ENCODE measurements at regions not wholly inside any gene's neighbourhood (a gene's known extent, or its start where the extent isn't known, plus 50 kb on each side); places are given as distances from the start of the nearest gene placed in this dataset.

- TF ChIP-seq REST (IDR thresholded peaks at IDR 0.05; ENCODE audit: insufficient read depth in 1 of 2, low read depth in 2 of 2, low read length in 2 of 2) (no peak), POLR2AphosphoS5 (IDR thresholded peaks at IDR 0.05; ENCODE audit: low read depth, low read length) (no peak), FOXP2 (optimal IDR thresholded peaks at IDR 0.05; ENCODE audit: borderline replicate concordance, extremely low read depth, extremely low read length, insufficient read depth) (no peak), TAF1 (IDR thresholded peaks at IDR 0.05; ENCODE audit: borderline replicate concordance, insufficient read depth, low read length) (no peak), SIN3A (IDR thresholded peaks at IDR 0.05; ENCODE audit: borderline replicate concordance, insufficient read depth, low read length) (no peak)
Measured at GRCh38 chr1:208570362-208570761, 326.2 kb upstream of the PLXNA2 start.

DNA sequence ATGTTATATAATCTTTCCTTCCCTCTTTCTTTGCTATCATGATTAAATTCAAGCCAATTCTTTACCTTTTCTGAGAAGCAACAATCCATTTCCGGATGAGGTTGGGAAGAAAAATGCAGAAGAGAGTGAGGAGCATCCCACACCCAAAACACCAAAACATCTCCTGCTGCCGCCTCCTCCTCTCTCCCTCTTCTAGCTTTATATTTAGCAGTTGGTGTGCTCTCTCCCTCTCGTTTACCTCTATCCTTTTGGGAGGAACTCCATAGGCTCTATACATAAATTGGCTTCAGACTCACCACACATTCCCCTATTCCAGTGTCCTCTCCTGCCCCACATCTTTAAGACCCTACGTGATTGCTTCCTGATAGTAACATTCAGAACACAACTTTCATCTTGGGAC is 332.2 kb upstream of the PLXNA2 start:
- TF ChIP-seq REST (IDR thresholded peaks at IDR 0.05; ENCODE audit: insufficient read depth in 1 of 2, low read depth in 2 of 2, low read length in 2 of 2) (no peak), TAF1 (IDR thresholded peaks at IDR 0.05; ENCODE audit: borderline replicate concordance, insufficient read depth, low read length) (no peak), SIN3A (IDR thresholded peaks at IDR 0.05; ENCODE audit: borderline replicate concordance, insufficient read depth, low read length) (no peak), POLR2AphosphoS5 (IDR thresholded peaks at IDR 0.05; ENCODE audit: low read depth, low read length) (no peak), FOXP2 (optimal IDR thresholded peaks at IDR 0.05; ENCODE audit: borderline replicate concordance, extremely low read depth, extremely low read length, insufficient read depth) (no peak)

DNA sequence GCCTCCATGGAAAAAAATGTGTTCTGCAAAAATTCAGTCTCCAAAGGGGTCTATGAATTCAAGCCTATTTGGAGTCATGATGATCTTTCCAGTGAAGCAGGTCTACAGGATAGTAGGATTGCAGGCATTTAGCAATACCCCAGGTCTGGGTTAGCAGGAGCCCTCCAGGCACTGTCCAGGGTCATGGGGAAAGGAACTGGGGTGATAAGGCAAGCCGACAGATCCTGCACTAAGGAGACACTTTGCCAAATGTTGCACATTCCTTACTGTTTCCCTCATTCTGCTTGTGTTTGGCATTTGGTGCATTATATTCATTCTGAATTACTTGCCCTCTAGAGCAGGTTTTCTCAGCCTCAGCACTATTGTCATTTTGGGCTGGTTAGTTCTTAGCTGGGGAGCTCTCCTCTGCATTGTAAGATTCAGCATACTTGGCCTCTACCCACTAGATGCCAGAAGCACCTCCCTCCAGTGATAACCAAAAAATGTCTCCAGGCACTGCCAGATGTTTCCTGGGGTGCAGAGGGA is 333.3 kb upstream of the PLXNA2 start:
- TF ChIP-seq REST (IDR thresholded peaks at IDR 0.05; ENCODE audit: insufficient read depth in 1 of 2, low read depth in 2 of 2, low read length in 2 of 2), result no peak
- no peak for TF ChIP-seq FOXP2 (optimal IDR thresholded peaks at IDR 0.05; ENCODE audit: borderline replicate concordance, extremely low read depth, extremely low read length, insufficient read depth)
- no peak for TF ChIP-seq TAF1 (IDR thresholded peaks at IDR 0.05; ENCODE audit: borderline replicate concordance, insufficient read depth, low read length)
- no peak for TF ChIP-seq POLR2AphosphoS5 (IDR thresholded peaks at IDR 0.05; ENCODE audit: low read depth, low read length)

GRCh38 chr1:208581209-208581608 is 337.0 kb upstream of the PLXNA2 start:
- TF ChIP-seq POLR2AphosphoS5 (IDR thresholded peaks at IDR 0.05; ENCODE audit: low read depth, low read length) (no peak), TAF1 (IDR thresholded peaks at IDR 0.05; ENCODE audit: borderline replicate concordance, insufficient read depth, low read length) (no peak), SIN3A (IDR thresholded peaks at IDR 0.05; ENCODE audit: borderline replicate concordance, insufficient read depth, low read length) (no peak), FOXP2 (optimal IDR thresholded peaks at IDR 0.05; ENCODE audit: borderline replicate concordance, extremely low read depth, extremely low read length, insufficient read depth) (no peak), REST (IDR thresholded peaks at IDR 0.05; ENCODE audit: insufficient read depth in 1 of 2, low read depth in 2 of 2, low read length in 2 of 2) (no peak)

DNA sequence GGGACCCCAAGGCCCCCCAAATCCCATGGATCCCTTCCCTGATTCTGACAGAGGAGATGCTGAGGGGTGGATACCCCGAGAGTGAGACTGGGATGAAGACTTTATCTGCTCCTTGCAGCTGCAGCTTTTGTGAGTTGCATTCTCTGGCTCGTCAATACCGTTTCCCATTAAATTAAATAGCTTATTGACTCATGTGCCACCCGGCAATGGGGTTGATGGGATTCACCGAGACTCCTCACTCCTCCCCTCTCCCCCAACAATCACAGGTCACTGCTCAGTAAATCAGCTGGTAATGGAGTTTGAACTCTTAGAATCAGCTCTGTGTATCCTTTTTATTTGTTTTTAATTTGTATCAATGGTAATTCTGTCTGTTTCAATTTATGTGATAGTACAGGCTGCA is 337.5 kb upstream of the PLXNA2 start:
- no peak for TF ChIP-seq FOXP2 (optimal IDR thresholded peaks at IDR 0.05; ENCODE audit: borderline replicate concordance, extremely low read depth, extremely low read length, insufficient read depth)
- no peak for TF ChIP-seq POLR2AphosphoS5 (IDR thresholded peaks at IDR 0.05; ENCODE audit: low read depth, low read length)
- no peak for TF ChIP-seq TAF1 (IDR thresholded peaks at IDR 0.05; ENCODE audit: borderline replicate concordance, insufficient read depth, low read length)
- no peak for TF ChIP-seq SIN3A (IDR thresholded peaks at IDR 0.05; ENCODE audit: borderline replicate concordance, insufficient read depth, low read length)
- no peak for TF ChIP-seq REST (IDR thresholded peaks at IDR 0.05; ENCODE audit: insufficient read depth in 1 of 2, low read depth in 2 of 2, low read length in 2 of 2)

Measured in PFSK-1 (cell line).